ENCODE measurements at regions not wholly inside any gene's neighbourhood (a gene's known extent, or its start where the extent isn't known, plus 50 kb on each side); places are given as distances from the start of the nearest gene placed in this dataset.

DNA sequence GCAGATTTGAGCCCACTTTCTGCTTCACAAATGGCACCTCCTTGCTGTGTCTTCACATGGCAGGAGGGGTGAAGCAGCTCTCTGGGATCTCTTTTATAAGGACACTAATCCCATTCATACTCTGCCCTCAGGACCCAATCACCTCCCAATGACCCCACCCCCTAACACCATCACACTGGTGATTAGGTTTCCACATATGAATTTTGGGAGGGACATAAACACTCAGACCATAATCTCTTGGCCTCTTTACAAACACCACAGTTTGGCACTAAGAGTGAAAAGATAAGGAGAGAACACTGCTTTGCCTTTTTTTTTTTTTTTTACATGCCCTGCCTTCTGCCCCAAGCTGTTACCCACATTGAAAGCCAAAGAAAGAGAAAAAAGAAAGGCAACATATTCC lies 166.2 kb upstream of the NFIA start (continued):
- TF ChIP-seq SIX5 (IDR thresholded peaks at IDR 0.05; ENCODE audit: low read depth, low read length) = no peak
- no peak for TF ChIP-seq BRCA1 (IDR thresholded peaks at IDR 0.05; ENCODE audit: low read depth, low read length)
- no peak for TF ChIP-seq SRF (IDR thresholded peaks at IDR 0.05; ENCODE audit: low read depth, low read length)
- no peak for TF ChIP-seq CREB1 (IDR thresholded peaks at IDR 0.05)
